ENCODE measurements at regions not wholly inside any gene's neighbourhood (a gene's known extent, or its start where the extent isn't known, plus 50 kb on each side); places are given as distances from the start of the nearest gene placed in this dataset.
"Not testable (repeated sequence)": the region's sequence is repeated elsewhere in the genome, so short reads cannot be mapped to it uniquely, and the experiment has no call there.

DNA sequence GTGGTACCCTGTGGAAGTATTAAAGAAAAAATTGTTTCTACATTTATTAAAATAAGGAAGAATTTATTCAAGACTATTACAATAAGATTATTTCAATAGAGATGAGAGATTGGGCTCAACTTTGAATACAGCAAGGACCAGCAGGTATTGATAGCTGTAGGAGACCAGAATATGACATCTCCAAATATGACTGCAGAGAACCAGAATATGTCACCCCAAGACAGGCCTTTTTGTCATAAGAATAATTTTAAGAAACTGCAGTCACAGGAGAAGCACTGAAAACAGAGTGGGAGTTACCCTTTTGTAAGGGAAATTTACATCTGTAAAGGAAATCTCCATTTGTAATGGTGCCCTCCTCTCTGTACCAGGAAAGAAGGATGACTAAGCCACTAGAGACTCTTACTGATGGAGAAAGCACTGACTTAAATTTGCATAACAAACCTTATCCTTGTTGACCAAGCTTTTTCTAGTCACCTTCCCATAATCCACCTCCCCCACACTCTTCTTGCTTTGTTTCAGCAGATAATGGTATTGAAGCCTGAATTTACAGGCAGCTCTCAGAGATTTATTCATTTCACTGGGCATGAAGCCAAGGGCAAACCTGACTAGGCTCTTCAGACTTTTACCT, 145.1 kb upstream of the RMP24 start:
- no peak for DNase-seq (ENCODE audit: low spot score)

DNA sequence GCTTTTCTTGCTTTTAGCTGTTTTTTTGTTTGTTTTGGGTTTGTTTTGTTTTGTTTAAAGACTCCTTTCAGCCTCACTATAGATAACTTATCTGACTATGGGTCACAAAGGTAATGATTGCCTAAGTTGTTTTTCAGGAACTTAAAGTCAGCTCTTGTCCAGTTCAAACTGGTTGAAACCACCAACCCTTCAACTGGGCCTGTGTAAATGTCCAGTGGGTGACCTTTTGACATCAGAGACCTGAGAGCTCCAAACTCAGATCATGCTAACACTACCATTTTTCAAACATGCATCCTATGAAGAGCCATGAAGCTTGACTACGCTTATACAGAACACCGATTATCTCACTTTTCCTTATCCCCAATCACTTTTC, 144.6 kb upstream of the RMP24 start:
- no peak for DNase-seq (ENCODE audit: low spot score)

DNA sequence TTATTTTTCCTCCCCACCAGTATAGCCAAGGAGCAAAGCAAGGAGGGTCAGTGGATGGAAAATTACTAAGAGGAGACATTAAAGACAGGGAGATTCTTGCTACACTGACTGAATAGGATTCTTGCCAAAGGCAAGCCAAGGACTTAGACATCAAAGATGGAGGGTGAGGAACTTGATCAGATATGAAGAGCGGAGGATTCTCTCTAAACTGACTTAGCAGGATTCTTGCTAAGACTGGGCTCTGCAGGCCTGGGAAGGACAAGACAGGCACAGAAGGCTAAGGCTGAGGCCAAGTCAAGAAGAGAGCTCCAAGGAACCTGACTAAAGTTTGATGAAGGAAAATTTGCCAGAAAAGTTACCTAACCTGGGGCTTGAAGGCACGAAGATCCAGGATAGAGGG, 143.9 kb upstream of the RMP24 start:
- DNase-seq (ENCODE audit: low spot score): no peak

DNA sequence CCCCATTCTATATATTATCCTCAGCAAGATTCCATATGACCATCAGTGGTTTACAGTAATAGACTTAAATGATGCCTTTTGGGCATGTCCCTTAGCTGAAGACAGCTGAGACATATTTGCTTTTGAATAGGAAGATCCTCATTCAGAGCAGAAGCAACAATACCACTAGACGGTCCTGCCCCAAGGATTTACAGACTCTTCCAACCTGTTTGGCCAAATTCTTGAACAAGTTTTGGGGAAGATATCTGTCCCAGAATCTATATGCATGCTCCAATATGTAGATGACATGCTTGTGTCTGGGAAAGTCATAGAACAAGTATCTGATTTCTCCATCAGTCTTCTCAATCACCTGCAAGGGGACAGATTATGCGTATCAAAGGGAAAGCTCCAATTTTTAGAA, 137.1 kb upstream of the RMP24 start:
- DNase-seq (ENCODE audit: low spot score): no peak

DNA sequence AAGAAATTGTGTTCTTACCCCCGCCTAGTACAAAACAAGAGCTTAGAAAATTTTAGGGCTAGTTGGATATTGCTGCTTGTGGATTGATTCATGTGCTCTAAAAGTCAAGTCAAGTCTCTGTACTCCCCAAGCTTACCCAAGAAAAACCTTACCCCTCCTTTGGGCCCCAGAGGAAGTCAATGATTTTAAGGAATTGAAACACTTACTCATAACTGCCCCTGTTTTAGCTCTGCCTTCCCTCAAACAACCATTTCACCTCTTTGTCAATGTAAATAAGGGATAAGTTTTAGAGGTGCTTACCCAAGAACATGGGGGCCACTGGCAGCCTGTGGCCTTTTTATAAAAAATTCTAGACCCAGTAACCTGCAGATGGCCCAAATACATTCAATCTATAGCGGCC, 136.6 kb upstream of the RMP24 start:
- DNase-seq (ENCODE audit: low spot score): no peak

DNA sequence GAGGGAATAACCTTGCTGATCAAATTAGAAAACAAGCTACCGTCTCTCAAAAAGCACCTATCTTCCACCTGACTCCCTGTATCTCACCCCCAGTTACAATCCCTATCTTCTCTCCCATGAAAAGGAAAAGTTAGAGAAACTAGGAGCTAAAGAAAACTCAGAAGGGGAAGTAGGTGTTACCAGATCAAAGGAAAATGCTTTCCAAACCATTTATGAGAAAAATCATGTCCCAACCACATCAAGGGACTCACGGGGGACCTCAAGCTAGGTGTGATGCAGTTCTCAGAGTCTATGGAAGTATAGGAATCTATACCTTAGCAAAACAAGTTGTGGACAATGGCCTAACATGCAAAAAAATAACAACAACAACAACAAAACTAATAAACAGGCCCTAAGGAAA, 135.5 kb upstream of the RMP24 start:
- no peak for DNase-seq (ENCODE audit: low spot score)

DNA sequence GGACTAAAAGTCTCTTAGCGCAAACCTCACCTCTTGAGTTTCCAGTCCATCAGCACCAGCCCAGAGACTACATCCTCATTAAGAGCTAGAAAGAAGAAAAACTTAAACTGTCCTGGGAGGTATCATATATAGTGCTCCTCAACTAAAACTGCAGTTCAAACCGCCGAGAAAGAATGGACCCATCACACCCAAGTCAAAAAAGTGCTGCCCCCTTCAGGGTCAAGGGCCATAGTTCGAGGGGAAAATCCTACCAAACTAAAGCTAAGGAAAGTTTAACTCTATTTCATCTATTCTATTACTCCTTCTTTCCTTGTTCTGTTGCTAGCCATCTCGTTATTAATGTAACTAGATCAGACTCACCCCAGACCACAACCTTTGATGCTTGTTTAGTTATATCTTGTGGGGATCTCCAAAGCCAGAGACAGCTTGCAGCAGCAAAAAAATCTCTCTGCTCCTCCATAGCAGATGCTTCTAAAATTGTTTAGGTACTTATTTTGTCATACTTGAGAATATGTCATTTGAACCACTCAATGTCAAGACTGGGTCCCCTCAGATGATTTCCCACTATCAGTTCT, 134.5 kb upstream of the RMP24 start:
- no peak for DNase-seq (ENCODE audit: low spot score)

DNA sequence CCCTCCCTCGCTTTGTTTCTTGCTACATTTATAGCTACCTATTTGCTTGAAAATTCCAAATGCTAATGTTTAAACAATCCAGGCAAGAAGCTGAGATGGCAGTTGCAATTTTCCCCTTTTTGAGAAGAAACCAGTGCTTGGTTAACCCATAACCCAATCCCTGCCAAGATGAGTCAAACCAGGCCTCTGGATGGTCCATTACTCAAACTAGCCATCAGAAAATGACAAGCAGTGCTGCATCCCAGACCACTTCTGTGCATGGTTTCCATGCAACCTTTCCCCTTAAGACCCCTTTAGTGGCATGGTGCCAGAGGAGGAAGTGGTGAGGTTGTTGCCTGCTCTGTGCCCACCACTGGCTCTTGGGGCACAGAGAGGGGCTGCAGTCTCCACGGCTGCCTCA, 131.2 kb upstream of the RMP24 start:
- no peak for DNase-seq (ENCODE audit: low spot score)

DNA sequence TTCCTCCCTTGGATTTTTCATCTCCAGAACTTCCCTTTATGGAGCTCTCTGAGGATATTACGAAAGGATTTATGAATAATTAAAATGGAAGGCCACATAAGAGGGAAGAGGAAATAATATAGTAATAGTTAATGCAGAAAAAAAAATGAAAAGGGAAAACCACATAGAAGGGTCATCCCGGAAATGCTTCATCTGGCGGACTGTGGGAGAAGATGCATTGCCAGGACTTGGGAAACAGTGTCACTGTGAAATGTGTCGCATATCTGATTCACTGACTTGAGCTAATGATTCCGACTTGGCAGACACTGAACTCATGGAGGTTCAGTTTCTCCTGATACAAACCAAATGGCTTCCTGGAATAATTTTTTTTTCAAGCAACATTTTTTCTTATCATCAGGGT, 129.9 kb upstream of the RMP24 start:
- DNase-seq (ENCODE audit: low spot score): no peak

DNA sequence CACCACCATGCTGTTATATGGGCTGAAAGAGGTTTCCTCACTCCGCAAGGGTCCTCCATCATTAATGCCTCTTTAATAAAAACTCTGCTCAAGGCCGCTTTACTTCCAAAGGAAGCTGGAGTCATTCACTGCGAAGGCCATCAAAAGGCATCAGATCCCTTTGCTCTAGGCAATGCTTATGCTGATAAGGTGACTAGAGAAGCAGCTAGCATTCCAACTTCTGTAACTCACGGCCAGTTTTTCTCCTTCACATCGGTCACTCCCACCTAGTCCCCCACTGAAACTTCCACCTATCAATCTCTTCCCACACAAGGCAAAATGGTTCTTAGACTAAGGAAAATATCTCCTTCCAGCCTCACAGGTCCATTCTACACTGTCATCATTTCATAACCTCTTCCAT, 124.2 kb upstream of the RMP24 start:
- not testable (repeated sequence) for DNase-seq (ENCODE audit: low spot score)

DNA sequence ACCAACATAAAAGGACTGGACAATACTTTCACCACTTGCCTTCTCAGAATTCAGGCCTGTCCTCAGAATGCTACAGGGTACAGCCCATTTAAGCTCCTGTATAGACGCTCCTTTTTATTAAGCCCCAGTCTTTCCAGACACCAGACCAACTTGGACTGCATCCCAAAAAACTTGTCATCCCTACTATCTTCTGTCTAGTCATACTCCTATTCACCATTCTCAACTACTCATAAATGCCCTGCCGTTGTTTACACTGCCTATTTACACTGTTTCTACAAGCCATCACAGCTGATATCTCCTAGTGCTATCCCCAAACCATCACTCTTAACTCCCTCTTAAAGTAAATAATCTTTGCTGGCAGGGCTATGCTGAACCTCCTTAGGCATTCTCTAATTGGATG, 123.2 kb upstream of the RMP24 start:
- not testable (repeated sequence) for DNase-seq (ENCODE audit: low spot score)

DNA sequence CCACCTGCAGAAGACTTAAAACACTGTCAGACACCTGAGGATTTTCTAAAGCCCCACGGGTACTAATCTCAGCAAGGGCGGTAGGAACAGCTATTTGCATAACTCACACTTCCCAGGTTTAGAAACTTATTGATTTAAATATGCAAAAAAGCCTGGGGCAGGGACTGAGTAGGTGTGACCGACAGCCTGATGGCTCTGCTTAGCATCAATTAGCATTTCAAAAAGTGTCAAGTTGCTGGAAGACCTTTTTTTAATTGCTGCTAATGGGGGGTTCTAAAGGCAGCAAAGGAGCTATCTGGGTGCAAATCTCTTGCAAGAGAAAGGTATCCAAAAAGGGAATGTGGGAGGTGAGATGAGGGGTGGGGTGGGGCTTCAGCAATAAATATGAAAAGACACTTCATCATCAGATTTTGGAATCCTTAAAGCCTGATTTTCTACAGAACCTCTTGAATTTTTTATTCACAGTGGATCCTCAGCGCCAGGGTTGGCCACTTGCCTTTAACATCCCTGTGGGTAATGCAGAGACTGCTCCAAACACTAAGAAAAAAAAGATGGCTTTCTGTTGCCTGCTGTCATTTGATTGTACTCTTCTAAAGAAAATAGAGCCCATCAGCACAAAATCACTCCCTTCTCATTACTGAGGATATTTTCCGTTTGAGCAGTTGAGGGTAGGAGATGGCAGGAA, 121.1 kb upstream of the RMP24 start:
- DNase-seq (ENCODE audit: low spot score): no peak

DNA sequence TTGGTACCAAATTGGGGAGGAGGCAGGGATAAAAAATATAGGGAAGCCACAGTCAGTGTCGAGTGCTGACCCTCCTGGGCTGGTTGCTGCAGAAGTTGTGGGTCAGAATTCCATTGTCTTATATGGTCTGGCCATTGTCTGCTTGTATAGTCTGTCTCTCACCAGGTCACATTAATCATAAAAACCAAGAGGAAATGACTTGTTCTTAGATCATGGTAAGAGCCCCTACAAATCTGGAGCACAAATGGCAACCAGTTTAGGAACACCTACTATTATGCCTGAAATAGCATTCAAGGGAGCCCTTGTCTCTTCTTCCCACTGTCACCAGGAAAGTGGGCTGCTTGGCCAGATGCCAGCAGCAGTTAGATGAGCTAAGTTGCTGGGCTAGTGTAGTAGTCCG, 119.7 kb upstream of the RMP24 start:
- DNase-seq (ENCODE audit: low spot score): no peak

DNA sequence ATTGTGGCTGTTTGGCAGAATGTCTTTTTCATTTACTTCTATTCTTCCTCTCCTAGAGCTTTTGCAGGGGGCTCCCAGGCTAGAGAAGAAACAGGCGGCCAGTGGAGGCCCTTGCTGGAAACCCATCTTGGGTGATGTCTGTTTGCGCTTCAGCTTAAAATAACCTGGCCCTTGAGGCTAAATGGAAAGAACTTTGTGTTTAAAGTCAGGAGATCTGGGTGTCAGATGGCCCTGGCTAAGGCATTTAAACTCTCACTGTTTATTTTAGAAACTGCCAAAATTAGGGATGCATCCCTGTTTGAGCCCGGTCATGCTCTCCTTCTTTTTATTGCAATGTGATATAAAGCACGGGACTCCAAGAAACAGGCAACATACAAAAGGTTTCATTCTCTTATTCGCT, 118.4 kb upstream of the RMP24 start:
- DNase-seq (ENCODE audit: low spot score): no peak

DNA sequence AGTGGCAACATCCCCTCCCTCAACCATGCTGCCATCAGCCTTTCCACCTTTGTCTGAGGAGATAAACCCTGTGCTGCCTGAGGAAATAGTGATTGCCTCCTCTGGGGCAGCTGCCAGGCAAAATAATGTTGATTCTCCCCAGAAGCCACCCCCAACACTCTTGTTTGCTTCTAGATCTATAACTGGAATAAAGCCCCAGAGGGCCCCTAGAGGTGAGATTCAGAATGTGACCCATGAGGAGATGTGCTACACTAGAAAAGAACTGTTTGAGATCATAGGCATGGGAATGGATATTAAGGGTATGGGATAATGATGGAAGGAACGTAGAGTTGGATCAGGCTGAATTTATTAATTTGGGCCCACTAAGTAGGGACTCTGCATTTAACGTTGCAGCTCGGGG, 116.3 kb upstream of the RMP24 start:
- no peak for DNase-seq (ENCODE audit: low spot score)

DNA sequence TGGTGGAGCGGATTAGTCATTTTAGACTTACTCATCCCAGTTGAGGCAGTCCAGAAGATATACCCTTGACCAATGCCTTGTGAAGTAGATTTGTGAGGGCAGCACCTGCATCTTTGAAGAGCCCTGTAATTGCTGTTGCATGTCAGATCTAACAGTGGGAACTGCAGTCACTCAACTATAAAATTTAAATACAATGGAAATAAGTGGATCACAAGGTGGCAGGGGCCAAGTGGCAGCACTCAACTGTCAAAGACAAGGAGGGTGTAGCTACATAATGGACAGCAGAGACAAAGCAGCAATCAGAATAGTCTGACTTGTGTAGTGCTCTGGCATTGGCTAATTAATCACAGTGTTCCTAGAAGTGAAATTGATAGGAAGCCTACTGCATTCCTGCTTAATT, 115.8 kb upstream of the RMP24 start:
- not testable (repeated sequence) for DNase-seq (ENCODE audit: low spot score)

DNA sequence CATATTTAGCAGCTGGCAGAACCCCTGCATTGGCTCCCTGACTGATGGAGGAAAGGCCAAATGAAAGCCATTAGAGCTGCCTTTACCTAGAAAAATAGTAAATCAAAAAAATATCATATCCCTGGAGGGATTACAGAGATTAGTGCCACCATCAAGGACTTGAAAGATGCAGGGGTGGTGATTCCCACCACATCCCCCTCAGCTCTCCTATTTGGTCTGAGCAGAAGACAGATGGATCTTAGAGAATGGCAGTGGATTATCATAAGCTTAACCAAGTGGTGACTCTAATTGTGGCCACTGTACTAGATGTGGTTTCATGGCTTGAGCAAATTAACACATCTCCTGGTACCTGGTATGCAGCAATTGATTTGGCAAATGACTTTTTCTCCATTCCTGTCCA, 114.9 kb upstream of the RMP24 start:
- DNase-seq (ENCODE audit: low spot score): not testable (repeated sequence)

DNA sequence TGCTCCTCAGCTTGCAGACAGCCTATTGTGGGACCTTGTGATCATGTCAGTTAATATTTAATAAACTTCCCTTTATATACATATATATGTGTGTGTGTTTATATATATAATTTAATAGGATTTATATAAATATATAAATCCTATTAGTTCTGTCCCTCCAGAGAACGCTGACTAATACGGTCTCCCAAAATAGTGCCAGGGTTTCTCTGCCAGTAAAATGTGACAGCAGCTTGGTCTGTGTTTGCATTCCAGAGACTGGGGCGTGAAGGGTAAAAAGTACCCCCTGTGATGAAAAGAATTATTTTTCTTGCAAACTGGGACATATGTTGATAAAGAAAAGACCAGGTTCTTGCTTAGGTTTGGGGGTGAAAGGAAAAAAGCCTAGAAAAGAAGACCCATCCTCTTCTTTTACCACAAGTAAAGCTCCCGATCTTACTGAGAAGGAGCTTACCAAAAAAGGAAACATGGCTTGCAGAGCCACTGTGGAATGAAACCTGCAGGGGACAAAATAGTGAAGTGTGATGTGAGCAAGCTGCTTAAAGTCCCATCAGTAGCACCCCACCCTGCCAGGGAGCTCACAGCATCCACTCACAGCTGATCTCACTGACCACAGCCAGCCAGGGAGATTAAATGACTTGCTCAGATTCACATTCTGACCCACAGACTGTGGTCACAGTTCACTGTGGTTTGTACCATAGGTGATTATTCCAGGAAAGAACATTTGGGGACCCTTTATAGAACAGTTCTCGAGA, 110.9 kb upstream of the RMP24 start:
- no peak for DNase-seq (ENCODE audit: low spot score)

DNA sequence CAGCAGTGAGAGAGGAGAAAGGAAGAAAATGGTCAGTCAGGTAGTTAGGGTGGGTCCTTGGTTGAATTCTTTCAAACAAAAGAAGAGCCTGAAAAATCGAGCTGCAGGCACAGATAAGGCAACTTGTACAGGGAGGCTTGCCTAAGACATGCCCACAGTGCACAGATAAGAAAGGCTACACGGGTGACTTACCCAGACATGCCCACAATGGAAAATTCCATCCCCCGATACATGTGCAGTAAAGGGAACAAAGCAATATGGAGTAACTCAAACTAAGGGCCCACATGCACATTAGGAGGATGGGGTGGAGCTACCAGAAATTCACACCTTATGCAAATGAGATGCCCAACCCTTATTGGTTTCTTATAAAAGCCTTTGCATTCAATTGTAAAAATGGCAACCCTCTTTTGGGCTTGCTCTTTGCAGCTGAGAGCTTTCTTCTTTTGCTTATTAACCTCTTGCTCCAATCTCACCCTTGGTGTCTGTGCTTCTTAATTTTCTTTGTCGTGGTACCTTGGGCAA, 110.3 kb upstream of the RMP24 start:
- DNase-seq (ENCODE audit: low spot score): no peak

DNA sequence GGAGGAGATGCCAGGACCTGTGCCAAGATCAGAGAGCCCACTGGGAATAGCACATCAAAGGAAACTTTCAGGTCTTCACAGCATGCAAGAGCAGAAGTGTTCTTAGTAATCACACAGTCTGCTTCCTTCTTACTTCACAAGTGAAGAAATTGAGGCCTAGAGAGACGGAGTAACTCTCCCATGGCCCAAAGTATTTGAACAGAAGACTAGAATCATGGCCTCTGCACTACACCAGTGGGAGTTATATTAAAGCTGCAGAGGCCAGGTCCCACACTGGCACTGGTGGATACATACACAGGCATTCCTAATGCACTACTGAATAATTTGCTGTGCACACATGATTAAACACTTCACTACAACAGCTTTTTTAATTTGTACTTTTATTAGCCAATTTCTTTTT, 107.6 kb upstream of the RMP24 start:
- DNase-seq (ENCODE audit: low spot score): no peak

DNA sequence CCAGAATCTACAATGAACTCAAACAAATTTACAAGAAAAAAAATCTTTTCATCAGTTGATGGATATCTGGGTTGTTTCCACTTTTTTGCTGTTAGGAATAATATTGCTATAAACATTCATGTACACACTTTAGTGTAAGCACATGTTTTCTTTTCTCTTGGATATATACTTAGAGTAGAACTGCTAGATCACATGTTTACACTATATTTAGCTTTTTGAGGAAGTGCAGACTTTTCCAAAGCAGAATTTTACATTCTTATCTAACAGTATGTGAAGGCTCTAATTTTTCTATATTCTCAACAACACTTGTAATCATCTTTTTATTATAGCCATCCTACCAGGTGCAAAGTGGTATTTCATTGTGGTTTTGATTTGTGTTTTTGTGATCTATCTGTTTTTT, 103.6 kb upstream of the RMP24 start:
- no peak for DNase-seq (ENCODE audit: low spot score)

DNA sequence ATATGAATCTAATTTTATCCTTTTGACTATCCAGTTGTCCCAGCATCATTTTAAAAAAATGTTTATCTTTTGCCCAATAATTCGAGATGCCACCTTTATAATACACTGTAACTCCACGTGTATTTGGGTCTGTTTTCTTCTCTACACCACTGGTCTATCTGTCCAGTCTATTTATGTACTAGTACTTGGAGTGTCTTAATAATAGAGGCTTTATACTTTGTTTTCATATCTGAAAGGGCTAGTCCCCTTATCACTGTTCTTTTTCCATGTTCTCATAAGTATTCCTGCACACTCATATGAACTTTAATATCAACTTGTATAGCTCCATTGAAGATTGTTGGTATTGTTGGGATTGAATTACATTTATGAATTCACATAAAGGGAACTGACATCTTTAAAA, 101.1 kb upstream of the RMP24 start:
- DNase-seq (ENCODE audit: low spot score): no peak

DNA sequence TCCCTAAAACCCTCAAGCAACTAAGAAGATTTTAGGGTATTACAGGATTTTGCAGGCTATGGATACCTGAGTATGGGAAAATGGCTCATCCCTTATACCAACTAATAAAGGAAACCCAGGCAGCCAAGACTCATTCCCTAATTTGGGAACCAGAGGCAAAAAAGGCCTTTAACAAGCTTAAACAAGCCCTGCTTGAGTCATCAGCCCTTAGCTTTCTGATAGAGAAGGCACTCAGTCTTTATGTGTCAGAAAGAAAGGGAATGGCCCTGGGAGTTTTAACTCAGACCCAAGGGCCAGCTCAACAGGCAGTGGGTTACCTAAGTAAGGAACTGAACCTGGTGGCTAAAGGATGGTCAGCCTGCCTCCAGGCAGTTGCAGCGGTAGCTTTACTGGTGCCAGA, 96.9 kb upstream of the RMP24 start:
- no peak for DNase-seq (ENCODE audit: low spot score)
